Keratinocyte (primary cell): ENCODE measurements at regions not wholly inside any gene's neighbourhood (a gene's known extent, or its start where the extent isn't known, plus 50 kb on each side); places are given as distances from the start of the nearest gene placed in this dataset.

ENCODE experiments used
- DNase-seq: peaks from one replicate; pipeline ENCODE4 v3.0.0-alpha.2; 2011; ENCODE audit warnings: low read depth, missing footprints, low spot score
- FAIRE-seq: peaks from 2 replicates; lab custom pipeline; 2011; peaks lifted over from hg19 to GRCh38; lab: Jason Lieb, UNC
- H2AFZ ChIP-seq: 2 replicates; pipeline ENCODE4 v1.6.0; 2012; ENCODE audit warnings: low read length, control low read depth, inconsistent platforms; ENCODE audit not compliant: control insufficient read depth
- H3K27ac ChIP-seq: 2 replicates; pipeline ENCODE4 v1.5.1; 2011; ENCODE audit warnings: low read length; ENCODE audit not compliant: control insufficient read depth, insufficient read depth
- H3K27me3 ChIP-seq: 3 replicates; pipeline ENCODE4 v1.6.0; 2011; ENCODE audit warnings: low read length; ENCODE audit not compliant: control insufficient read depth, insufficient read depth; ENCODE audit errors: extremely low read depth
- H3K36me3 ChIP-seq, 2 experiments: 2 replicates in 1 of 2; 3 replicates in 1 of 2; pipeline ENCODE4 v1.5.1; 2011; ENCODE audit warnings: low read length in 2 of 2, mild to moderate bottlenecking in 1 of 2; ENCODE audit not compliant: control insufficient read depth in 2 of 2, insufficient read depth in 2 of 2; ENCODE audit errors: extremely low read depth in 1 of 2
- H3K4me1 ChIP-seq: 3 replicates; pipeline ENCODE4 v1.5.1; 2011; ENCODE audit warnings: low read length; ENCODE audit not compliant: control insufficient read depth, insufficient read depth; ENCODE audit errors: extremely low read depth
- H3K4me2 ChIP-seq: 3 replicates; pipeline ENCODE4 v1.6.0; 2011; ENCODE audit warnings: low read depth, low read length; ENCODE audit not compliant: control insufficient read depth, insufficient read depth; ENCODE audit errors: extremely low read depth
- H3K4me3 ChIP-seq, 3 experiments: fragments of 200-600 bp in 1 of 3; sonication (generic) in 1 of 3; 2 replicates in 2 of 3; 3 replicates in 1 of 3; pipeline ENCODE4 v1.5.1; 2011 to 2016; ENCODE audit warnings: low read length in 3 of 3, mild to moderate bottlenecking in 3 of 3, control low read depth in 2 of 3, inconsistent platforms in 1 of 3, low read depth in 1 of 3, mixed read lengths in 1 of 3, mixed run types in 1 of 3, moderate library complexity in 1 of 3; ENCODE audit not compliant: control insufficient read depth in 2 of 3, insufficient read depth in 2 of 3; ENCODE audit errors: extremely low read depth in 1 of 3
- H3K79me2 ChIP-seq: 2 replicates; pipeline ENCODE4 v1.6.0; 2012; ENCODE audit warnings: low read length; ENCODE audit not compliant: control insufficient read depth, insufficient read depth
- H3K9ac ChIP-seq: 3 replicates; pipeline ENCODE4 v1.6.0; 2011; ENCODE audit warnings: low read length; ENCODE audit not compliant: control insufficient read depth, insufficient read depth; ENCODE audit errors: extremely low read depth
- H3K9me1 ChIP-seq: 3 replicates; pipeline ENCODE4 v1.6.0; 2011; ENCODE audit warnings: low read length; ENCODE audit not compliant: control insufficient read depth, insufficient read depth; ENCODE audit errors: extremely low read depth
- H3K9me3 ChIP-seq: 2 replicates; pipeline ENCODE4 v1.5.1; 2012; ENCODE audit warnings: low read depth, low read length; ENCODE audit not compliant: control insufficient read depth
- H4K20me1 ChIP-seq: 3 replicates; pipeline ENCODE4 v1.6.0; 2011; ENCODE audit warnings: low read length; ENCODE audit not compliant: control insufficient read depth, insufficient read depth; ENCODE audit errors: extremely low read depth
- CTCF ChIP-seq, 3 experiments: IDR thresholded peaks in 1 of 3; conservative IDR thresholded peaks in 1 of 3; optimal IDR thresholded peaks in 1 of 3; 2 replicates in 2 of 3; 3 replicates in 1 of 3; pipeline versions ENCODE3 to v1.5.1; 2011; ENCODE audit warnings: low read length in 3 of 3, mild to moderate bottlenecking in 3 of 3, moderate library complexity in 2 of 3, control low read depth in 1 of 3, inconsistent platforms in 1 of 3; ENCODE audit not compliant: insufficient read depth in 2 of 3; ENCODE audit errors: extremely low read depth in 1 of 3
- EZH2 ChIP-seq: IDR thresholded peaks from one replicate; pipeline ENCODE4 v1.6.1; 2012; ENCODE audit warnings: inconsistent platforms, mild to moderate bottlenecking, low read length, moderate library complexity
- dilution Hi-C: fragments of 300-500 bp; cut with MboI; formaldehyde crosslinking; loops from one replicate; pipeline ENCODE4 v1.7.0; 2020; ENCODE audit warnings: low sequenced_read_pairs; ENCODE audit not compliant: extremely low pct_ligation_motif_present

- dilution Hi-C loops, result no loop called here
- Histone ChIP-seq H3K4me3 (no peak overlapping the region), H3K9me3 (peaks cover 3% of the 10 kb centered on the region)
Measured at GRCh38 chr10:44511166-44511565, 126.3 kb upstream of the CXCL12 start.

GRCh38 chr10:44511601-44512000 lies 126.7 kb upstream of the CXCL12 start:
- Histone ChIP-seq H3K36me3 (no peaks in the 10 kb centered on the region), H3K4me3 (no peak overlapping the region), H3K79me2 (no peaks in the 10 kb centered on the region), H3K9me3 (peaks cover 3% of the 10 kb centered on the region), H3K4me2 (no peak overlapping the region), H3K9ac (no peak overlapping the region), H3K4me1 (no peaks in the 10 kb centered on the region), H2AFZ (no peak overlapping the region), H3K9me1 (no peaks in the 10 kb centered on the region), H3K27me3 (no peaks in the 10 kb centered on the region), H3K27ac (no peak overlapping the region), H4K20me1 (no peaks in the 10 kb centered on the region)
- DNase-seq (no peak), FAIRE-seq (no peak)
- TF ChIP-seq CTCF (optimal IDR thresholded peaks at IDR 0.05 in 1 of 3, IDR thresholded peaks at IDR 0.05 in 1 of 3, conservative IDR thresholded peaks at IDR 0.05 in 1 of 3; ENCODE audit: extremely low read depth in 1 of 3, insufficient read depth in 2 of 3, low read length in 3 of 3), result no peak
- TF ChIP-seq EZH2, result no peak
- dilution Hi-C loops, result no loop called here

More at GRCh38 chr10:44511166-44511565, 126.3 kb upstream of the CXCL12 start:
- H3K27me3 ChIP-seq, result no peaks in the 10 kb centered on the region
- no peaks in the 10 kb centered on the region for H3K36me3 ChIP-seq
- H3K4me1 ChIP-seq, result no peaks in the 10 kb centered on the region
- H3K9me1 ChIP-seq, result no peaks in the 10 kb centered on the region
- no peak overlapping the region for H3K27ac ChIP-seq
- DNase-seq, result no peak
- TF ChIP-seq CTCF (optimal IDR thresholded peaks at IDR 0.05 in 1 of 3, IDR thresholded peaks at IDR 0.05 in 1 of 3, conservative IDR thresholded peaks at IDR 0.05 in 1 of 3; ENCODE audit: extremely low read depth in 1 of 3, insufficient read depth in 2 of 3, low read length in 3 of 3) (no peak), EZH2 (no peak)
- no peaks in the 10 kb centered on the region for H4K20me1 ChIP-seq
- no peak overlapping the region for H3K4me2 ChIP-seq
- H3K79me2 ChIP-seq, result no peaks in the 10 kb centered on the region
- H3K9ac ChIP-seq, result no peak overlapping the region
- FAIRE-seq, result no peak
- no peak overlapping the region for H2AFZ ChIP-seq
